ENCODE measurements at regions not wholly inside any gene's neighbourhood (a gene's known extent, or its start where the extent isn't known, plus 50 kb on each side); places are given as distances from the start of the nearest gene placed in this dataset.

DNA sequence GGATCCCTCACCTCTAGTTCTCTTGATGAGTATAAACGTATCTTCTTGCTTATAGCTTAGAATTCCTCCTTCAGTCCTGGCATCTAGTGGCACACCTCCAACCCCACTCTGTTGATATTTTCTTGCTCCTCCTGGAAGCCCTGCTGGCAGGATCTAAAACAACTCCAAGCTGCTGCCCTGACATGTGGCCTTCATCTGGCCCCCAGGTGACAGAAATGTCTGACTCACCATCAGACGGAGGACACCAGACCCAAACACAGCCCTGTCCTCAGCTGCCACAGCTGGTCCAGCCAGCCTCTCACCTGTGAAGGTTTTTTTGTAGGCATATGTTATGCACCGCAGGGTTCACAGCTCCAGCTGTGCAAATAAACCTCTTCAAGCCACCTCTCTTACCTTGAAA, 53.4 kb downstream of the KRTAP19-8 start:
- ChIA-PET RAD21 (ENCODE audit: low non-redundant PET in 1 of 2, low total read pairs in 2 of 2, uncharacterized antibody in 2 of 2, unreplicated experiment in 2 of 2) (no interaction called here), POLR2A (no interaction called here), CTCF (no interaction called here)
- ATAC-seq: no peak
- H3K27me3 ChIP-seq (ENCODE audit: insufficient read depth, low read length): no peaks in the 10 kb centered on the region
- H3K9me2 ChIP-seq (ENCODE audit: insufficient read depth): no peaks in the 10 kb centered on the region
- no peak overlapping the region for H3K27ac ChIP-seq (ENCODE audit: low read depth, low read length)
- no peak overlapping the region for H2AFZ ChIP-seq (ENCODE audit: low read depth, low read length, poor library complexity, severe bottlenecking)
- no peak overlapping the region for H3K9ac ChIP-seq (ENCODE audit: low read length)
- H4K20me1 ChIP-seq (ENCODE audit: insufficient read depth): no peaks in the 10 kb centered on the region
- no peaks in the 10 kb centered on the region for H3K36me3 ChIP-seq (ENCODE audit: control insufficient read depth in 1 of 2, insufficient read depth in 2 of 2, low read length in 2 of 2)
- no peaks in the 10 kb centered on the region for H3K9me3 ChIP-seq (ENCODE audit: control insufficient read depth in 1 of 2, insufficient read depth in 1 of 2, low read depth in 1 of 2, low read length in 2 of 2)
- H3K4me3 ChIP-seq (replicated peaks in 1 of 2; ENCODE audit: low read depth in 1 of 2, low read length in 2 of 2): no peak overlapping the region
- intact Hi-C loops (cut with micrococcal nuclease): no loop called here
- BruUV-seq (replicated peaks): no TSS peak
- no peak for TF ChIP-seq TCF7L2 (IDR thresholded peaks at IDR 0.05; ENCODE audit: borderline replicate concordance, extremely low read depth, insufficient read depth, insufficient read length)
- TF ChIP-seq FOSL1 (IDR thresholded peaks at IDR 0.05; ENCODE audit: low read depth): no peak
- no peak for TF ChIP-seq CEBPB (IDR thresholded peaks at IDR 0.05; ENCODE audit: low read depth)
- TF ChIP-seq CBX3 (IDR thresholded peaks at IDR 0.05; ENCODE audit: low read depth): no peak
- TF ChIP-seq, protein P1, sequence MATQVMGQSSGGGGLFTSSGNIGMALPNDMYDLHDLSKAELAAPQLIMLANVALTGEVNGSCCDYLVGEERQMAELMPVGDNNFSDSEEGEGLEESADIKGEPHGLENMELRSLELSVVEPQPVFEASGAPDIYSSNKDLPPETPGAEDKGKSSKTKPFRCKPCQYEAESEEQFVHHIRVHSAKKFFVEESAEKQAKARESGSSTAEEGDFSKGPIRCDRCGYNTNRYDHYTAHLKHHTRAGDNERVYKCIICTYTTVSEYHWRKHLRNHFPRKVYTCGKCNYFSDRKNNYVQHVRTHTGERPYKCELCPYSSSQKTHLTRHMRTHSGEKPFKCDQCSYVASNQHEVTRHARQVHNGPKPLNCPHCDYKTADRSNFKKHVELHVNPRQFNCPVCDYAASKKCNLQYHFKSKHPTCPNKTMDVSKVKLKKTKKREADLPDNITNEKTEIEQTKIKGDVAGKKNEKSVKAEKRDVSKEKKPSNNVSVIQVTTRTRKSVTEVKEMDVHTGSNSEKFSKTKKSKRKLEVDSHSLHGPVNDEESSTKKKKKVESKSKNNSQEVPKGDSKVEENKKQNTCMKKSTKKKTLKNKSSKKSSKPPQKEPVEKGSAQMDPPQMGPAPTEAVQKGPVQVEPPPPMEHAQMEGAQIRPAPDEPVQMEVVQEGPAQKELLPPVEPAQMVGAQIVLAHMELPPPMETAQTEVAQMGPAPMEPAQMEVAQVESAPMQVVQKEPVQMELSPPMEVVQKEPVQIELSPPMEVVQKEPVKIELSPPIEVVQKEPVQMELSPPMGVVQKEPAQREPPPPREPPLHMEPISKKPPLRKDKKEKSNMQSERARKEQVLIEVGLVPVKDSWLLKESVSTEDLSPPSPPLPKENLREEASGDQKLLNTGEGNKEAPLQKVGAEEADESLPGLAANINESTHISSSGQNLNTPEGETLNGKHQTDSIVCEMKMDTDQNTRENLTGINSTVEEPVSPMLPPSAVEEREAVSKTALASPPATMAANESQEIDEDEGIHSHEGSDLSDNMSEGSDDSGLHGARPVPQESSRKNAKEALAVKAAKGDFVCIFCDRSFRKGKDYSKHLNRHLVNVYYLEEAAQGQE (IDR thresholded peaks at IDR 0.05; ENCODE audit: low read depth): no peak
- no peak for TF ChIP-seq POLR2AphosphoS5 (IDR thresholded peaks at IDR 0.05; ENCODE audit: low read depth, low read length)
- no peak for TF ChIP-seq SRF (IDR thresholded peaks at IDR 0.05; ENCODE audit: low read depth)
- TF ChIP-seq POLR2A (IDR thresholded peaks at IDR 0.05; ENCODE audit: borderline replicate concordance, extremely low read depth, insufficient read depth, insufficient read length): no peak
- no peak for TF ChIP-seq ATF3 (IDR thresholded peaks at IDR 0.05)
- no peak for TF ChIP-seq EGR1 (IDR thresholded peaks at IDR 0.05; ENCODE audit: low read depth)
- TF ChIP-seq SP1 (IDR thresholded peaks at IDR 0.05; ENCODE audit: low read depth): no peak
- TF ChIP-seq MAX (IDR thresholded peaks at IDR 0.05): no peak
- no peak for TF ChIP-seq ELF1 (IDR thresholded peaks at IDR 0.05; ENCODE audit: borderline replicate concordance, low read depth)
- TF ChIP-seq RAD21 (IDR thresholded peaks at IDR 0.05; ENCODE audit: low read depth): no peak
- TF ChIP-seq EZH2 (IDR thresholded peaks at IDR 0.05): no peak
- no peak for TF ChIP-seq ZBTB33 (IDR thresholded peaks at IDR 0.05; ENCODE audit: extremely low read depth, insufficient replicate concordance, low read length)
- TF ChIP-seq ZNF274 (IDR thresholded peaks at IDR 0.05; ENCODE audit: low read depth, low read length): no peak
- no peak for TF ChIP-seq YY1 (IDR thresholded peaks at IDR 0.05; ENCODE audit: extremely low read depth, insufficient replicate concordance, low read depth, low read length)
- no peak for TF ChIP-seq EZH2phosphoT487 (IDR thresholded peaks at IDR 0.05; ENCODE audit: borderline replicate concordance)
- no peak for DNase-seq (ENCODE audit: low read depth, low spot score)
- no peak overlapping the region for H3K4me2 ChIP-seq (ENCODE audit: low read length)
- H3K79me2 ChIP-seq (ENCODE audit: insufficient read depth, low read length): no peaks in the 10 kb centered on the region
- no peaks in the 10 kb centered on the region for H3K4me1 ChIP-seq (ENCODE audit: control insufficient read depth in 1 of 2, insufficient read depth in 2 of 2, low read length in 2 of 2)

All from HCT116 (cell line).